Stomach (tissue), 8 donors: ENCODE measurements at regions not wholly inside any gene's neighbourhood (a gene's known extent, or its start where the extent isn't known, plus 50 kb on each side); places are given as distances from the start of the nearest gene placed in this dataset.

Experiments
- DNase-seq, 2 donors: peaks; one replicate each; pipeline versions ENCODE4 v3.0.0 to v3.0.0-alpha.2; 2013 to 2019
- H3K27ac ChIP-seq, 5 donors: fragments of 200-600 bp in 4 of 5; sonication (generic) in 4 of 5; one replicate each; pipeline ENCODE4 v1.5.1; 2013 to 2019; ENCODE audit warnings: mild to moderate bottlenecking in 1 of 5, moderate library complexity in 1 of 5
- H3K27me3 ChIP-seq, 3 donors: fragments of 200-600 bp; sonication (generic); one replicate each; pipeline ENCODE4 v1.5.1; 2017 to 2019; ENCODE audit warnings: mixed run types in 1 of 3
- H3K36me3 ChIP-seq, 4 donors: fragments of 200-600 bp; sonication (generic); 1 replicate in 3 of 4; 2 replicates in 1 of 4; pipeline ENCODE4 v1.5.1; 2016 to 2019
- H3K4me1 ChIP-seq, 4 donors: fragments of 200-600 bp; sonication (generic); one replicate each; pipeline ENCODE4 v1.5.1; 2016 to 2019
- H3K4me3 ChIP-seq, 4 donors: fragments of 200-600 bp; sonication (generic) in 3 of 4; one replicate each; pipeline ENCODE4 v1.5.1; 2016 to 2019; ENCODE audit warnings: mild to moderate bottlenecking in 1 of 4
- H3K9me3 ChIP-seq, 4 donors: fragments of 200-600 bp; sonication (generic); one replicate each; pipeline ENCODE4 v1.5.1; 2016 to 2019
- EP300 ChIP-seq: sonication (generic); formaldehyde crosslinking; IDR thresholded peaks from one replicate; pipeline ENCODE4 v1.6.1; 2017; ENCODE audit warnings: antibody characterized with exemption
- POLR2A ChIP-seq, 4 donors: fragments of 450-650 bp; IDR thresholded peaks; one replicate each; pipeline ENCODE4 v1.6.1; 2016; ENCODE audit warnings: antibody characterized with exemption in 4 of 4, control low read depth in 2 of 4, mild to moderate bottlenecking in 1 of 4, moderate library complexity in 1 of 4
- POLR2AphosphoS5 ChIP-seq, 3 donors: sonication (generic); formaldehyde crosslinking; IDR thresholded peaks; one replicate each; pipeline ENCODE4 v1.6.1; 2016; ENCODE audit warnings: antibody characterized with exemption in 3 of 3
- WGBS, 5 donors: extraction: QIAGEN DNeasy Blood & Tissue Kit in 3 of 5; methylation state at CpG; one replicate each; pipeline versions ENCODE4 v1.1.5 to v1.1.7; 2013 to 2018; 5-methylcytosine and 5-hydroxymethylcytosine counted together
- intact Hi-C: fragments of 100-400 bp; cut with DNase I; formaldehyde crosslinking; loops from one replicate; pipeline ENCODE4 v1.15.1; 2023; ENCODE audit warnings: low total_unique reads
- TF ChIP-seq, protein P1 (sequence below), 7 experiments: fragments of 450-650 bp in 4 of 7; fragments of 200-600 bp in 3 of 7; sonication (generic) in 3 of 7; IDR thresholded peaks; one replicate each; pipeline ENCODE4 v1.5.1; 2016 to 2019; ENCODE audit warnings: antibody characterized with exemption in 7 of 7, control low read depth in 2 of 7, mild to moderate bottlenecking in 1 of 7
- donor health status: healthy with polysubstance abuse.
- donor health status: Bipolar disorder and iron deficiency.
- donor health status: healthy.

DNA sequence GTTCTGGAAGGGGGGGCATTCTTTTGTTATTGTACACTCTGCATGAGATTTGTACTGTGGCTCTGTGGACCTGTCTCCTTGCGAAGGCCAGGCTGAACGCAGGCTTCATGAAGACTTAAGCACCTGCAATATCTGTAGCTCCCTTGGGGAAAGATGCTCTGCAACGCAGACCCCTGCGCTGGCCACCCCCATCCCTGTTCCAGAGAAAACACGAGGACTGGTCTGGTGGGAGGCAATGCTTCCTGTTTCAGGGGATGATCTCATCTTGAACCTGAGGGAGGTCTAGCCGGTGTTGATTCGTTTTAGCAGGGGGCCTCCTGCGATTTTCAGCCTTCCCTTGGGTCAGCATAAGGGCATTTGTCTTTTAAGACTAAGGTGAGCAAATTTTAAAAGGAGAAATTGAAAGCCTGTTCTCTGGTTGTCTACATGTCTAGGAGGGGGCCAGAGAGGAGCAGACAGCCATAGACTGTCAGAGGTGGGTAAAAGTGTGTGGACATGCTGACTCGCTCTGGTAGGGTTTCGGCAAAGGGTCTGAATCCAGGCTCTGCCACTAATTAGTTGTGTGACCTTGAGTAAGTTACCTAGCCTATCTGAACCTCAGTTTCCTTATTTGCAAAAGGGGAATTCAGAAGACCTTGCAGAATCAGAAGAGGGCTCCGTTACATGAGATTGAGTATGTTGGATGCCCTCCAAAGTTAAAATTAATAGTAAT, 80.9 kb upstream of the RASGRF1 start:
- Histone ChIP-seq H3K9me3 (no peaks in the 10 kb centered on the region), H3K36me3 (no peaks in the 10 kb centered on the region), H3K4me3 (no peak overlapping the region), H3K4me1 (peaks cover 5 to 8% (median 7%) of the 10 kb centered on the region in 4 donors), H3K27me3 (peaks cover 0 to 61% (median 3%) of the 10 kb centered on the region in 3 donors), H3K27ac (no peak overlapping the region)
- intact Hi-C loops, result loop anchor here (10.0 kb wide), 1 partner anchor 157 kb away; no protein-coding TSS in a partner anchor
- TF ChIP-seq POLR2AphosphoS5 (IDR thresholded peaks at IDR 0.05) (no peak), EP300 (no peak), POLR2A (IDR thresholded peaks at IDR 0.05) (no peak)
- TF ChIP-seq, protein P1, sequence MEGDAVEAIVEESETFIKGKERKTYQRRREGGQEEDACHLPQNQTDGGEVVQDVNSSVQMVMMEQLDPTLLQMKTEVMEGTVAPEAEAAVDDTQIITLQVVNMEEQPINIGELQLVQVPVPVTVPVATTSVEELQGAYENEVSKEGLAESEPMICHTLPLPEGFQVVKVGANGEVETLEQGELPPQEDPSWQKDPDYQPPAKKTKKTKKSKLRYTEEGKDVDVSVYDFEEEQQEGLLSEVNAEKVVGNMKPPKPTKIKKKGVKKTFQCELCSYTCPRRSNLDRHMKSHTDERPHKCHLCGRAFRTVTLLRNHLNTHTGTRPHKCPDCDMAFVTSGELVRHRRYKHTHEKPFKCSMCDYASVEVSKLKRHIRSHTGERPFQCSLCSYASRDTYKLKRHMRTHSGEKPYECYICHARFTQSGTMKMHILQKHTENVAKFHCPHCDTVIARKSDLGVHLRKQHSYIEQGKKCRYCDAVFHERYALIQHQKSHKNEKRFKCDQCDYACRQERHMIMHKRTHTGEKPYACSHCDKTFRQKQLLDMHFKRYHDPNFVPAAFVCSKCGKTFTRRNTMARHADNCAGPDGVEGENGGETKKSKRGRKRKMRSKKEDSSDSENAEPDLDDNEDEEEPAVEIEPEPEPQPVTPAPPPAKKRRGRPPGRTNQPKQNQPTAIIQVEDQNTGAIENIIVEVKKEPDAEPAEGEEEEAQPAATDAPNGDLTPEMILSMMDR (IDR thresholded peaks at IDR 0.05), result no peak
- 44 to 58% (median 54%) methylated on average over 11 of the region's 11 CpGs for WGBS, 5 donors
- DNase-seq, result no peak

DNA sequence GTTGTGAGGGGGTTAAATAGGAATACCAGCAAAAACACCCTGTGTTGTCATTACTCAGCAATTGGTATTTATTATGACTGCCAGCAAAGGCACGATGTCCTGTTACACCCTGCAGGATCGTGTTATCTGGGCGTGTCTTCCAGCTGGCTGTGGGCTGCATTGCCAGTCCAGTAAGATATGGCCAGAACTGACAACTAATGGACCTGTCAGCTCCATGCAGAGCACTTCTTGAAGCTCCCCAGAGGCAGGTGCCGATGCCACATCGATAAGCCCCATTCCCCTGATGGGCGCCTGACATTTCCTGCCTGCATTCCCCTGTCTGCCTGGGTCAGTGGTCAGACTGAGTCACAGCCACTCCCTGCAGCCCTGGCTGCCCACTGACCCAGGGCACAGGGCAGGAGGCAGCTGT, 79.7 kb upstream of the RASGRF1 start:
- H3K9me3 ChIP-seq, result no peaks in the 10 kb centered on the region
- H3K27ac ChIP-seq, result no peak overlapping the region
- intact Hi-C loops, result loop anchor here (10.0 kb wide), 1 partner anchor 155 kb away; no protein-coding TSS in a partner anchor
- 17 to 27% (median 20%) methylated on average over 6 of the region's 6 CpGs for WGBS, 5 donors
- no peaks in the 10 kb centered on the region for H3K36me3 ChIP-seq
- H3K4me1 ChIP-seq, result peaks cover 5 to 8% (median 7%) of the 10 kb centered on the region in 4 donors
- peak in 1 of 2 donors; percentile 30 for DNase-seq
- H3K4me3 ChIP-seq, result no peak overlapping the region
- peaks cover 0 to 56% (median 3%) of the 10 kb centered on the region in 3 donors for H3K27me3 ChIP-seq
- TF ChIP-seq, protein P1 (IDR thresholded peaks at IDR 0.05), result no peak
- no peak for TF ChIP-seq EP300
- TF ChIP-seq POLR2A (IDR thresholded peaks at IDR 0.05), result no peak
- TF ChIP-seq POLR2AphosphoS5 (IDR thresholded peaks at IDR 0.05), result no peak

DNA sequence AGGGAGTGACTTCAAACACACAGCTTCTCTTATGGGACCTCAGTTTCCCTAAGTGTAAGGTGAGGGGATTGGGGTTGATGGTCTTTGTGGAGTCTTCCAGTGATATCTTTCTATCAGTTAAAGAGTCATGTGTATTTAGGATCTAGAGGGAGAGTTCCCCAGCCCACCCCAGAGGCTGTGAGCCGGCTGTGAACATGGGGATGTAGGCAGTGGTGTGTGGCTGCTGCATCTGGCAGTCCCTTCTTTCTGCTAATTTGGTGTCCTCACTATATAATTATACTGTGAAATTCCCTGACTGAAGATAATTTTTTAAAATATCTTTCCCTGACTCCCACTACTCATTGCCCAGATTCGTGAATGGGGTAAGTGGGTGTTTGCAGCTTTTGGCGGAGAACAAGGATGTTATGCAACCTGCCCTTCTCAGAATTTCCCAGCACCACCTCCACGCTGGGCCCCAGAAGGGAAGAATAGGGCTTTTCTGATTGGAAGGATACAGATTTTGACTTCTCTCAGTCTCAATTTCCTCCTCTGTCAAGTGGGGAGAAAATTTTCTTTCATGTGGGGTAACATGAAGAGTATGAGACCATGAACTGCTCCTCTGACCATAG, 79.0 kb upstream of the RASGRF1 start:
- Histone ChIP-seq H3K9me3 (no peaks in the 10 kb centered on the region), H3K27me3 (peaks cover 0 to 52% (median 3%) of the 10 kb centered on the region in 3 donors), H3K27ac (no peak overlapping the region), H3K4me1 (peaks cover 5 to 8% (median 7%) of the 10 kb centered on the region in 4 donors), H3K36me3 (no peaks in the 10 kb centered on the region), H3K4me3 (no peak overlapping the region)
- WGBS, 5 donors, result 41 to 64% (median 46%) methylated on average over 4 of the region's 4 CpGs
- DNase-seq, result no peak
- TF ChIP-seq, protein P1 (IDR thresholded peaks at IDR 0.05), result no peak
- TF ChIP-seq POLR2AphosphoS5 (IDR thresholded peaks at IDR 0.05) (no peak), EP300 (no peak), POLR2A (IDR thresholded peaks at IDR 0.05) (no peak)
- intact Hi-C loops, result loop anchor here (10.0 kb wide), 1 partner anchor 155 kb away; no protein-coding TSS in a partner anchor

DNA sequence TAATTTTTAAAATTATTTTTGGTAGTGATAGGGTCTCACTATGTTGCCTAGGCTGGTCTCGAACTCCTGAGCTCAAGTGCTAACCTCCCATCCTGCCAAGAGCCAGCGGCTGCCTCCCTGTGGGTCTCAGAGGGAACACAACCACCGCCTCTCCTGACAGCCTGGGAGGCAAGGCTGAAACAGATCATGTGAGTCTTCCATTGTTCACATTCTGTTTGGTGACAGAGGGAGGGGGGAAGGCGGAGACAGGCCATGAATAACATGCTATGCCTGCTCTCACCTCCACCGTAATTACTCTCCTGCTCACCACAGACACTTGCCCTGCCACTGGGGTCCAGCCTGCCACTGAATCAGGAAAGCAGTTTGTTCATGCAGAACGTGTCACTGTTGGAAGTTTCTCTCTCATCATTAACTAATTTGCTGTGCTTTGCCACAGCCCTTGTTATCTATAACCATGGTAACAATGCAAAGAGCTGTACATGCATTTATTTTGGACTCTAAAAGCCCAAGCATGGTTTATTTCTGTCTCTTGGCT, 78.4 kb upstream of the RASGRF1 start:
- WGBS, 5 donors, result 13 to 28% (median 17%) methylated on average over 6 of the region's 6 CpGs
- H3K9me3 ChIP-seq, result no peaks in the 10 kb centered on the region
- intact Hi-C loops, result no loop called here
- H3K27ac ChIP-seq, result no peak overlapping the region
- peaks cover 5 to 8% (median 7%) of the 10 kb centered on the region in 4 donors for H3K4me1 ChIP-seq
- H3K27me3 ChIP-seq, result peaks cover 0 to 49% (median 3%) of the 10 kb centered on the region in 3 donors
- TF ChIP-seq POLR2A (IDR thresholded peaks at IDR 0.05) (no peak), EP300 (no peak), POLR2AphosphoS5 (IDR thresholded peaks at IDR 0.05) (no peak)
- TF ChIP-seq, protein P1 (IDR thresholded peaks at IDR 0.05), result no peak
- peak in 1 of 2 donors; percentile 77 for DNase-seq
- H3K36me3 ChIP-seq, result no peaks in the 10 kb centered on the region
- H3K4me3 ChIP-seq, result no peak overlapping the region
